Caco-2 (cell line): ENCODE measurements at regions not wholly inside any gene's neighbourhood (a gene's known extent, or its start where the extent isn't known, plus 50 kb on each side); places are given as distances from the start of the nearest gene placed in this dataset.

Source experiments
- BruUV-seq: library from RNA; stranded (reverse); fragments of 400-500 nt; replicated peaks from 2 replicates; lab custom pipeline; 2021; lab: Mats Ljungman, UMichigan
- CTCF ChIA-PET: fragments of 300-600 bp; sonication (Branson Sonifier 250); formaldehyde crosslinking; loops from one replicate; lab custom pipeline; 2022; ENCODE audit warnings: antibody characterized with exemption; lab: Charles Lee
- POLR2A ChIA-PET: fragments of 300-600 bp; sonication (Branson Sonifier 250); formaldehyde crosslinking; loops from one replicate; lab custom pipeline; 2022; ENCODE audit warnings: antibody characterized with exemption; lab: Charles Lee
- DNase-seq, 2 experiments: peaks; one replicate each; pipeline versions ENCODE4 v3.0.0 to v3.0.0-alpha.2; 2020 to 2022
- H3K27me3 ChIP-seq: replicated peaks from 2 replicates; pipeline ENCODE4 v1.6.0; 2011; ENCODE audit warnings: low read length; ENCODE audit not compliant: control insufficient read depth, insufficient read depth
- H3K36me3 ChIP-seq: 2 replicates; pipeline ENCODE4 v1.5.1; 2011; ENCODE audit warnings: low read length; ENCODE audit not compliant: control insufficient read depth, insufficient read depth
- H3K4me1 ChIP-seq: fragments of 250-450 bp; sonication (Bioruptor Pico); 2 replicates; pipeline ENCODE4 v1.5.1; 2020; ENCODE audit warnings: mild to moderate bottlenecking
- H3K4me3 ChIP-seq: 2 replicates; pipeline ENCODE4 v1.5.1; 2011; ENCODE audit warnings: low read depth, mild to moderate bottlenecking, control low read depth, low read length
- H3K9me3 ChIP-seq: fragments of 250-450 bp; sonication (Bioruptor Pico); 2 replicates; pipeline ENCODE4 v1.5.1; 2020; ENCODE audit warnings: mild to moderate bottlenecking, moderate library complexity
- H3K27ac Mint-ChIP-seq: one replicate; pipeline ENCODE4 v1.8.0; 2022; ENCODE audit warnings: mixed read lengths; ENCODE audit not compliant: unreplicated experiment
- H3K27me3 Mint-ChIP-seq: one replicate; pipeline ENCODE4 v1.8.0; 2022; ENCODE audit warnings: mixed read lengths; ENCODE audit not compliant: insufficient read depth, unreplicated experiment
- H3K36me3 Mint-ChIP-seq: one replicate; pipeline ENCODE4 v1.8.0; 2022; ENCODE audit warnings: mild to moderate bottlenecking, mixed read lengths; ENCODE audit not compliant: insufficient read depth, unreplicated experiment
- H3K4me1 Mint-ChIP-seq: one replicate; pipeline ENCODE4 v1.8.0; 2022; ENCODE audit warnings: low read depth, mixed read lengths; ENCODE audit not compliant: unreplicated experiment
- H3K4me3 Mint-ChIP-seq: one replicate; pipeline ENCODE4 v1.8.0; 2022; ENCODE audit warnings: mild to moderate bottlenecking, moderate library complexity, mixed read lengths; ENCODE audit not compliant: unreplicated experiment
- H3K9me3 Mint-ChIP-seq: one replicate; pipeline ENCODE4 v1.8.0; 2022; ENCODE audit warnings: mixed read lengths; ENCODE audit not compliant: unreplicated experiment
- intact Hi-C: fragments of 100-400 bp; cut with micrococcal nuclease; formaldehyde crosslinking; loops from one replicate; pipeline ENCODE4 v1.10.0; 2022; ENCODE audit not compliant: unreplicated experiment
- TF ChIP-seq, protein P1 (sequence below), 2 experiments: fragments of 200-600 bp in 1 of 2; IDR thresholded peaks; 1 replicate in 1 of 2; 2 replicates in 1 of 2; pipeline versions ENCODE4 v1.5.1 to v1.8.0; 2011 to 2022; ENCODE audit warnings: antibody characterized with exemption in 1 of 2, control low read depth in 1 of 2, inconsistent platforms in 1 of 2, low read depth in 1 of 2, low read length in 1 of 2, mild to moderate bottlenecking in 1 of 2, moderate library complexity in 1 of 2; ENCODE audit not compliant: insufficient read depth in 1 of 2, severe bottlenecking in 1 of 2, unreplicated experiment in 1 of 2

DNA sequence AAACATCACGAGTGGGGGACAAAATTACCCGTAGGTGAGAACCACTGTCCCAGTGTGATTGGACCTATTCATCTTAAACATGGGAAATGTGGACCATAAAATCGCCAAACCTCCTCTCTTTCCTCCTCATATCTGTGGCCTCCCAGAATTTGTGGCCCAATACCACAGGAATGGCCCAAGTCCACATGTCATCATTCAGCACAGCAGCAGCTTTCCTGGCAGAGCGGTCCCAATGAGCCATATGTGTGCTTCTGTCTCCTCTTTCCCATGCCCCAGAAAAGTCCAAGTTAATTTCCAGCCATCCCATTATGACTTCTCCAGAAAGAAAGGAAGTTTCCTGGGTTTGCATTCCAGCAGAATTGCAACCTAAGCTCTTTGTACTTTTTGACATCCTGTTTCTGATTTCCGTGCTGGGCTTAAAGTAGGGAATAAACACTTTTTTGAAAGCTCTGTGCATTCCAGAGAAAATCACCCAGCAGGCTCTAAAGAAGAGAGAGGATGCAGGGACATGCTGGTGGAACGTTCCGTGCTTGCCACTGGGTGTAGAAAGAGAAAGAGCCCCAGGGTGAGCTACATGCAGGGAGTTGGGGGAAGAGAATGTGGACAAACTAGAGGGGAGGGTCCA lies 259.4 kb upstream of the PROK2 start:
- TF ChIP-seq, protein P1, sequence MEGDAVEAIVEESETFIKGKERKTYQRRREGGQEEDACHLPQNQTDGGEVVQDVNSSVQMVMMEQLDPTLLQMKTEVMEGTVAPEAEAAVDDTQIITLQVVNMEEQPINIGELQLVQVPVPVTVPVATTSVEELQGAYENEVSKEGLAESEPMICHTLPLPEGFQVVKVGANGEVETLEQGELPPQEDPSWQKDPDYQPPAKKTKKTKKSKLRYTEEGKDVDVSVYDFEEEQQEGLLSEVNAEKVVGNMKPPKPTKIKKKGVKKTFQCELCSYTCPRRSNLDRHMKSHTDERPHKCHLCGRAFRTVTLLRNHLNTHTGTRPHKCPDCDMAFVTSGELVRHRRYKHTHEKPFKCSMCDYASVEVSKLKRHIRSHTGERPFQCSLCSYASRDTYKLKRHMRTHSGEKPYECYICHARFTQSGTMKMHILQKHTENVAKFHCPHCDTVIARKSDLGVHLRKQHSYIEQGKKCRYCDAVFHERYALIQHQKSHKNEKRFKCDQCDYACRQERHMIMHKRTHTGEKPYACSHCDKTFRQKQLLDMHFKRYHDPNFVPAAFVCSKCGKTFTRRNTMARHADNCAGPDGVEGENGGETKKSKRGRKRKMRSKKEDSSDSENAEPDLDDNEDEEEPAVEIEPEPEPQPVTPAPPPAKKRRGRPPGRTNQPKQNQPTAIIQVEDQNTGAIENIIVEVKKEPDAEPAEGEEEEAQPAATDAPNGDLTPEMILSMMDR (IDR thresholded peaks at IDR 0.05; ENCODE audit: insufficient read depth in 1 of 2, low read depth in 1 of 2, low read length in 1 of 2, severe bottlenecking in 1 of 2, unreplicated experiment in 1 of 2): no peak
- no peaks in the 10 kb centered on the region; the same call in 1 of the 2 replicates for H3K27me3 ChIP-seq
- no peaks in the 10 kb centered on the region for H3K4me1 ChIP-seq
- BruUV-seq: no TSS peak
- no peaks in the 10 kb centered on the region for H3K36me3 ChIP-seq
- no peak overlapping the region for H3K4me3 ChIP-seq
- Mint-ChIP-seq H3K36me3 (no peaks in the 10 kb centered on the region), H3K27ac (no peak overlapping the region), H3K27me3 (peaks cover 5% of the 10 kb centered on the region), H3K9me3 (no peaks in the 10 kb centered on the region), H3K4me1 (peaks cover 6% of the 10 kb centered on the region), H3K4me3 (no peak overlapping the region)
- intact Hi-C loops: no loop called here
- ChIA-PET CTCF (no interaction called here), POLR2A (no interaction called here)
- H3K9me3 ChIP-seq: no peaks in the 10 kb centered on the region
- no peak for DNase-seq

DNA sequence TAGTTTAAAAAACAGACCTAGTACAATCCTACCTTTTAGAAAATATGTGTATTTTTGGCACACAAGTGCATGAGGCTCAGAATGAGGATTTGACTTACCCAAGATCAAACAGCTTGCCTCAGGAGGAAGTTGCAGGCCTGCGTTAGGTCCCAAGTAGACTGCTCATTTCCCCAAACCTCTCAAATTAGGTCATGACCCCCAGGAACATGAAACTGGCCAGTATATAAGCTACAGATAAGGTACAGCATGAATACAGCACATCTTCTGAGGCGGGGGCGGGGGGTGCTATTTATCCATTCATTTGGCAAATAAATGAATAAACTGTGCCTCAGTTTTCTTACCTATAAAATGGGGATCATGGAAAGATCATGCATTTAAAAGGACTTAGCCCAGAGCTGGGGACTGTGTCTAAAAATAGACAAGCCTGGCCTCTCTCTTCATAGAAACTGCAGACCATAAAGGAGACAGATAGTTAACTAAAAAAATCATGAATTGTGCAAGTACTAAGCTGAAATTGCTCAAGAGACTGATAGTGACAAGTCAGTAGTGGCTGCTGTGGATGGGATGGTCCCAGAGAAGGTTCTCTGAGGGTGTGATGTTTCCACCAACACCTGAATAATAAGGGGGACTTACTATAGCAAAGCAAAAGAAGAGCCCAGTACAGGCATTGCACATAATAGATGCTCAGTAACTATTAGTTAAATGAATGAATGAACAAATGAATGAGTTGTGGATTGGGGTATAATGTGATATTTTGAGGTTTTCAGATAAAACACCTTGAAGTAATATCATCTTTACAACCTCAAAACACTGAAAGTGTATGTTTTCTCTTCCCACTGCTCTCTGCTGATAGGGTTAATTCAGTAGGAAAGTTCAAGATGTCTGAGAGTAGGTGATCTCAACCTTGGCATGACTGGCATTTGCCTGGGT lies 258.5 kb upstream of the PROK2 start:
- Histone ChIP-seq H3K9me3 (no peaks in the 10 kb centered on the region), H3K4me3 (no peak overlapping the region), H3K27me3 (no peaks in the 10 kb centered on the region; the same call in 1 of the 2 replicates), H3K4me1 (no peaks in the 10 kb centered on the region), H3K36me3 (no peaks in the 10 kb centered on the region)
- Mint-ChIP-seq H3K27me3 (peaks cover 5% of the 10 kb centered on the region), H3K9me3 (no peaks in the 10 kb centered on the region), H3K27ac (no peak overlapping the region), H3K4me3 (no peak overlapping the region), H3K36me3 (no peaks in the 10 kb centered on the region), H3K4me1 (peaks cover 6% of the 10 kb centered on the region)
- ChIA-PET CTCF (no interaction called here), POLR2A (no interaction called here)
- intact Hi-C loops: no loop called here
- TF ChIP-seq, protein P1 (IDR thresholded peaks at IDR 0.05; ENCODE audit: insufficient read depth in 1 of 2, low read depth in 1 of 2, low read length in 1 of 2, severe bottlenecking in 1 of 2, unreplicated experiment in 1 of 2): no peak
- DNase-seq: no peak
- BruUV-seq: no TSS peak

DNA sequence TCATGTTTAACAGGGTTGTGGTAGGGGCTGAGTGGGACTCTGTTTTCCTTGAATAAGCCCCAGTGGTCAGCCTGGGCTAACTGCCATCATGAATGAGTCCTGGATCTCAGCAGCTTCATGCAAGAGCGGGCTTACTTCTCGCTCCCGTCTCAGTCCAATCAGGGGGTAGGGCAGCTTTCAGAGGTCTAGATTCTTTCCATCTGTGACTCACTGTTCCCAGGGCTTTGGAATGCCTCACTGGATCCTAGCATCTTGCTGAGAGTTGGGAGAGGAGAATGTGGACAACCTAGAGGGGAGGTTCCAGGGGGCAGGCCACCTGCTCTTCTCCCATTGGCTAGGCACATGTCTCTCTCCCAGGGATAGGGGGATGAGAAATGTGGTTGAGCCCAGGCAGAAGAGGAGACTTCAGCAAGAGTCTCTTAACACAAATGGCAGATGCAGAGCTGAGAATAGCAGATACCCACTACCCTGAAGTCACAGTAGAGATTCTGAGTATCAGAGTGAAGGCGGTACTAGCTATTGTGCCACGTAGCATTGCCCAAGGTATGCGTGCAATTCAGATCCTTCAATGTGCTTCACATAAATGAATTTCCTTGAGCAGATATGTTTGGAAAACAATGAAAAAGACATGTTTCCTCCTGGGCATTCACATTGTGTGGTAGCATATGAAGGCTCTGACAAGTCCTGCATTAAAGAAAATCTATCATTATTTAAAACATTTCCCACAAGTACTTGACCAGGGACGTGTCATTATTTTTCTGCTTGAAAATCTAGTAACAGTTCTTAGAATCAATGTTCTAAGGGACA lies 257.7 kb upstream of the PROK2 start:
- DNase-seq: no peak
- H3K27me3 Mint-ChIP-seq: peaks cover 7% of the 10 kb centered on the region
- CTCF ChIA-PET: no interaction called here
- intact Hi-C loops: no loop called here
- H3K27me3 ChIP-seq: no peaks in the 10 kb centered on the region; the same call in 1 of the 2 replicates
- no peak overlapping the region for H3K27ac Mint-ChIP-seq
- no peaks in the 10 kb centered on the region for H3K36me3 Mint-ChIP-seq
- no peaks in the 10 kb centered on the region for H3K9me3 ChIP-seq
- BruUV-seq: no TSS peak
- no peaks in the 10 kb centered on the region for H3K36me3 ChIP-seq
- no peak overlapping the region for H3K4me3 ChIP-seq
- H3K4me3 Mint-ChIP-seq: no peak overlapping the region
- TF ChIP-seq, protein P1 (IDR thresholded peaks at IDR 0.05; ENCODE audit: insufficient read depth in 1 of 2, low read depth in 1 of 2, low read length in 1 of 2, severe bottlenecking in 1 of 2, unreplicated experiment in 1 of 2): no peak
- H3K4me1 Mint-ChIP-seq: peaks cover 6% of the 10 kb centered on the region
- POLR2A ChIA-PET: no interaction called here
- no peaks in the 10 kb centered on the region for H3K4me1 ChIP-seq
- H3K9me3 Mint-ChIP-seq: peaks cover 3% of the 10 kb centered on the region
